ENCODE measurements at regions not wholly inside any gene's neighbourhood (a gene's known extent, or its start where the extent isn't known, plus 50 kb on each side); places are given as distances from the start of the nearest gene placed in this dataset.
A peak's percentile ranks its signal among the peaks of the same experiment; 100 is the strongest.
"Not testable (repeated sequence)": the region's sequence is repeated elsewhere in the genome, so short reads cannot be mapped to it uniquely, and the experiment has no call there.

DNA sequence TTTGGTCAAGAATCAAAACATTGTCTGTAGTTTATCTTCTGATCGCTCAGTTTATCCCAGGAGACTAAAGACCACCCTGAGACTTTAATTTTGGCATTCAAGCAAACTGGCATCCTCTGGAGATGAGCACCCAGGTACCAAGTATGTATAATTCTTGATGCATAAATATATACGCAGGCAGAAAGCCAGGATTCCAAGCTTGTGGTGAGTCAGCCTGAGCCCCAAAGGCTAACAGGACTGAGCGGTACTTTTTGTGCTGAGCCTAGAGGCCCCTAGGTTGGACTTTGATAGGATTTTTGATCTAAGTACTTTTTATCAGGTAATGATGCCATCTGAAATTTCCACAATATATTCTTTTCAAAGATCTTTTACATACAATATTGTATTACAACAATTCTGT, 301.3 kb downstream of the TFAP2B start:
- TF ChIP-seq, protein P1, sequence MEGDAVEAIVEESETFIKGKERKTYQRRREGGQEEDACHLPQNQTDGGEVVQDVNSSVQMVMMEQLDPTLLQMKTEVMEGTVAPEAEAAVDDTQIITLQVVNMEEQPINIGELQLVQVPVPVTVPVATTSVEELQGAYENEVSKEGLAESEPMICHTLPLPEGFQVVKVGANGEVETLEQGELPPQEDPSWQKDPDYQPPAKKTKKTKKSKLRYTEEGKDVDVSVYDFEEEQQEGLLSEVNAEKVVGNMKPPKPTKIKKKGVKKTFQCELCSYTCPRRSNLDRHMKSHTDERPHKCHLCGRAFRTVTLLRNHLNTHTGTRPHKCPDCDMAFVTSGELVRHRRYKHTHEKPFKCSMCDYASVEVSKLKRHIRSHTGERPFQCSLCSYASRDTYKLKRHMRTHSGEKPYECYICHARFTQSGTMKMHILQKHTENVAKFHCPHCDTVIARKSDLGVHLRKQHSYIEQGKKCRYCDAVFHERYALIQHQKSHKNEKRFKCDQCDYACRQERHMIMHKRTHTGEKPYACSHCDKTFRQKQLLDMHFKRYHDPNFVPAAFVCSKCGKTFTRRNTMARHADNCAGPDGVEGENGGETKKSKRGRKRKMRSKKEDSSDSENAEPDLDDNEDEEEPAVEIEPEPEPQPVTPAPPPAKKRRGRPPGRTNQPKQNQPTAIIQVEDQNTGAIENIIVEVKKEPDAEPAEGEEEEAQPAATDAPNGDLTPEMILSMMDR (IDR thresholded peaks at IDR 0.05; ENCODE audit: insufficient read depth, low read depth, low read length, missing control alignments): no peak
- H3K4me3 ChIP-seq (ENCODE audit: low read length): no peak overlapping the region
- peak; percentile 5 for DNase-seq (ENCODE audit: low read depth)

DNA sequence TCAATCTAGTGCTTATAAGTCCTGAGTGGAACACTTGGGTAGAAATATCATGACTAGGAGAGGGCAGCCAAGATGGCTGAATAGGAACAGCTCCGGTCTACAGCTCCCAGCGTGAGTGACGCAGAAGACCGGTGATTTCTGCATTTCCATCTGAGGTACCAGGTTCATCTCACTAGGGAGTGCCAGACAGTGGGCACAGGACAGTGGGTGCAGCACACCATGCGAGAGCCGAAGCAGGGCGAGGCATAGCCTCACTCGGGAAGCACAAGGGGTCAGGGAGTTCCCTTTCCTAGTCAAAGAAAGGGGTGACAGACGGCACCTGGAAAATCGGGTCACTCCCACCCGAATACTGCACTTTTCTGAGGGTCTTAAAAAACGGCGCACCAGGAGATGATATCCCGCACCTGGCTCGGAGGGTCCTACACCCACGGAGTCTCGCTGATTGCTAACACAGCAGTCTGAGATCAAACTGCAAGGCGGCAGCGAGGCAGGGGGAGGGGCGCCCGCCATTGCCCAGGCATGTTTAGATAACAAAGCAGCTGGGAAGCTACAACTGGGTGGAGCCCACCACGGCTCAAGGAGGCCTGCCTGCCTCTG, 302.8 kb downstream of the TFAP2B start:
- DNase-seq (ENCODE audit: low read depth); H3K4me3 ChIP-seq (ENCODE audit: low read length): not testable (repeated sequence)

DNA sequence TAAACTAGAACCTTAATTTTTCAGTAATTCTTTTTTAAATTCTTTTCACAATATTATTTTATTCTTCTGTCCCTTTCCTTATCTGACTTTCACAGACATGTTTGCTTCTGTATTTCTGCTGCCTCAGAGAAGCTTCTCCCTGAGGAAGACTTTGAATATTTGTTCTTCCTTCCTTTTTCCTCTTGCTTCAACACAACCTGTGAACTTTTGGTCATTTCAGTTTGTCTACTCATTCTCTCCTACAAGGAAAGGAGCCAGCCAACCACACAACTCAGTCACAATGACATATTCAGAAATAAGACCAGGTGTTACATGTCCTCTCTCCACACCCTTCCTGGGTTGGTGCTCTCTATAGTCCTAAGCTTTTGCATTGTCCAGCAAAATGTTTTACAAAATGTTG, 310.4 kb downstream of the TFAP2B start:
- TF ChIP-seq, protein P1 (IDR thresholded peaks at IDR 0.05; ENCODE audit: insufficient read depth, low read depth, low read length, missing control alignments): no peak
- no peak for DNase-seq (ENCODE audit: low read depth)
- H3K4me3 ChIP-seq (ENCODE audit: low read length): no peak overlapping the region

DNA sequence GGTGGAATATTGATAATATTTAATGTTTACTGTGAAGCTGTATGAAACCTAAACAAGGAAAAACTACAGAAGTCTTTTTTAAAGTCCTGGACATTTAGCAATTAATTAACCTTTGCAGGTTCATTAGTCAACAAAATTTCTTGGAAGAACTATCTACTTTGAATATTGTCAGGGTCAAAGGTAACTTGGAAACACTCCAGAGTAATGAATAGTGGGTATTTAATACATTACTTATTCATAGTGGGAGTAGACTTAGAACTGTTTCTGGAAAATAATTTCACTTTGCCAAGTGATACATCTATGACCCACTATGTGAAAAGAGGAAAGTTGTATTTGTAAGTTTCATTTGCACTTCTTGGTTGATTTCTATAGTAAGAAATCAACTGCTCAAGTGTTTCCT, 319.1 kb downstream of the TFAP2B start:
- H3K4me3 ChIP-seq (ENCODE audit: low read length): no peak overlapping the region
- TF ChIP-seq, protein P1 (IDR thresholded peaks at IDR 0.05; ENCODE audit: insufficient read depth, low read depth, low read length, missing control alignments): no peak
- DNase-seq (ENCODE audit: low read depth): no peak

DNA sequence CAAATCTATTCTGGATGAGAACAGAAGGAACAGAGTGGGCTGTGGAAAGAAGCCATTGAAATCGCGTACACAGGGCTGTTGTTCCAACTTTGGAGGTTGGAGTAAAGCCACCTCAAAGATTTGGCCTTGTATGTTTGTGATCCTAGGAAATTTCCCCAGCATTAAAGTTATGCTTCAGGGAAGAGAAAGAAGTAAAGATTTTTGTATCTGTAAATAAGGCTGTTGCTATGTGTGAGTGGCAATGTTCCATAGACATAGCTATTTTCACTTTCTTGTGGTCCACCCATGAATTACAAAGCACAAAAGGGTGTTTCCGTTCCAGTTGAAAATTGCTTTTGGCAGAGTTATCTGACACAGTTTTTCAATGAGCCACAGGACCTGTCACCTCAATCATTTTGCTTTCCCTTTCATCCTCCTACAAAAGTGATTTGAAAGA, 321.3 kb downstream of the TFAP2B start:
- DNase-seq (ENCODE audit: low read depth): no peak
- no peak overlapping the region for H3K4me3 ChIP-seq (ENCODE audit: low read length)
- TF ChIP-seq, protein P1 (IDR thresholded peaks at IDR 0.05; ENCODE audit: insufficient read depth, low read depth, low read length, missing control alignments): no peak

DNA sequence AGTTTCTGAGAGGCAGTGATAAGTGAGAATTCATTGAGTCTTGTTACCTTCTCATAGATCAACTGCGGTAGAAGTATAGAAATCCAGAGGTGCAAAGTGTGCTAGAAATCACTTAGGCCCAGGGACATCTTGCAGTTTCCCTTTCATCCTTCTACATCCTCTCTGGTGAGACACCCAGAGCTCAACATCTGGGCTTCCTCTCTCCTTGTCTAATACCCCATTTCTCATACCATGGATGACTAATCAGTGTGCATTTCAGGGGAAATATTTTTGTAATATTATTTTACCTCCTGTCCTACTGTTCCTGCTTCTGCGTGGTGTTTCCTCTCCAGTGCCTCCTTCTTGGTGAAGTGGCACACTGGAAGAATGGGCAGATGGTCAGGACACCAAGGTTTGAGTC, 322.4 kb downstream of the TFAP2B start:
- H3K4me3 ChIP-seq (ENCODE audit: low read length): no peak overlapping the region
- TF ChIP-seq, protein P1 (IDR thresholded peaks at IDR 0.05; ENCODE audit: insufficient read depth, low read depth, low read length, missing control alignments): no peak
- DNase-seq (ENCODE audit: low read depth): no peak

DNA sequence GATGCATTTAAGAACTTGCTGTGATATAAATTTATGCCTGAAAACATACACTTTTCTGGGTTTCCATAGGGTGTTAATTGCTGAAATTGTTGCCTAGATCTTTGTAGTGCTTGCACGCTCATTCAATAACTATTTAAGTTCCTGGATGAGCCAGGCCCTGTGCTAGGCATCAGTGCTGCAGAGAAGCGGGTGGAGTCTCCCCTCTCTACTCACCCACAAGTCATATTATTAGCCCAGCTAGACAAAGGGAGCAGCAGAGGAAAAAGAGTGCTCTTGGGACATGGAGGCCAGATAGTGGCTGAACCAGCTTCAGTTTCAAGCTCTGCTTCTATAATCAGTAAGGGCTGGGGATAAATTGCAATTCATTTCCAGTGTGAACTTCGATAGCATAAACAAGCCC, 329.1 kb downstream of the TFAP2B start:
- no peak overlapping the region for H3K4me3 ChIP-seq (ENCODE audit: low read length)
- peak; percentile 59 for DNase-seq (ENCODE audit: low read depth)
- TF ChIP-seq, protein P1 (IDR thresholded peaks at IDR 0.05; ENCODE audit: insufficient read depth, low read depth, low read length, missing control alignments): no peak

Measured in epithelial cell of esophagus (primary cell).